Mesothelial cell of epicardium (in vitro differentiated cells): ENCODE measurements at regions not wholly inside any gene's neighbourhood (a gene's known extent, or its start where the extent isn't known, plus 50 kb on each side); places are given as distances from the start of the nearest gene placed in this dataset.

Experiments used
- DNase-seq, 2 experiments: peaks; one replicate each; pipeline ENCODE4 v3.0.0; 2021; ENCODE audit warnings: low spot score in 2 of 2; ENCODE audit not compliant: unreplicated experiment in 2 of 2
- H3K27ac Mint-ChIP-seq: 2 replicates; pipeline ENCODE4 v1.8.0; 2021; ENCODE audit warnings: mixed read lengths
- H3K27me3 Mint-ChIP-seq: 2 replicates; pipeline ENCODE4 v1.8.0; 2021; ENCODE audit warnings: low read depth, mixed read lengths
- H3K36me3 Mint-ChIP-seq: 2 replicates; pipeline ENCODE4 v1.8.0; 2021; ENCODE audit warnings: mixed read lengths
- H3K4me1 Mint-ChIP-seq: 2 replicates; pipeline ENCODE4 v1.8.0; 2021; ENCODE audit warnings: mixed read lengths
- H3K4me3 Mint-ChIP-seq: 2 replicates; pipeline ENCODE4 v1.8.0; 2021; ENCODE audit warnings: mild to moderate bottlenecking, moderate library complexity, mixed read lengths
- H3K9me3 Mint-ChIP-seq: 2 replicates; pipeline ENCODE4 v1.8.0; 2021; ENCODE audit warnings: mixed read lengths
- CTCF ChIP-seq: fragments of 200-600 bp; sonication (generic); IDR thresholded peaks from one replicate; pipeline ENCODE4 v1.5.0; 2021; ENCODE audit warnings: antibody characterized with exemption; ENCODE audit not compliant: unreplicated experiment

DNA sequence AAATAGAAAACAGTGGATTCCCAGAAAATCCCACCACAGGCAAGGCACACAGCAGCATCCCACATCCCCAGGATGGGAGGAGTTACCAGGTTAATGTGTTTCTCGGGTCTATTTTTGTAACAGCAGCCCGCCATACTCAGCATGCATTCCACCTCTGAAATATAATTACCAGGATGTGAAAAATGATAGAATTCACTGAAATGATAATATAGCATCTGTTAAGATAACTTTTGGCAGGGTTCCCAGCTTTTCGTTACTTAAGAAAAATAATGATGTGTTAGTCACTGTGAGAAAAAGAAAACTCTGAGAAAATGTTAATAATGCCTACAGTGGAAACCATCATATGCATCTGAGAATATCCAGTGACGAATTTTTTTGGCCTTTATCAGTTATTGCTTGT is 87.1 kb downstream of the VCX2 start:
- H3K4me1 Mint-ChIP-seq: peaks cover 33% of the 10 kb centered on the region
- no peak overlapping the region for H3K4me3 Mint-ChIP-seq
- H3K36me3 Mint-ChIP-seq: no peaks in the 10 kb centered on the region
- no peak for TF ChIP-seq CTCF
- DNase-seq: no peak
- peaks cover 4% of the 10 kb centered on the region for H3K9me3 Mint-ChIP-seq
- H3K27ac Mint-ChIP-seq: peak overlapping the region; percentile 82
- peaks cover 4% of the 10 kb centered on the region for H3K27me3 Mint-ChIP-seq

- H3K4me1 Mint-ChIP-seq: peaks cover 33% of the 10 kb centered on the region
- no peak for DNase-seq
- TF ChIP-seq CTCF: no peak
- no peak overlapping the region for H3K4me3 Mint-ChIP-seq
- peaks cover 4% of the 10 kb centered on the region for H3K9me3 Mint-ChIP-seq
- peaks cover 4% of the 10 kb centered on the region for H3K27me3 Mint-ChIP-seq
- H3K27ac Mint-ChIP-seq: peak overlapping the region; percentile 82
- H3K36me3 Mint-ChIP-seq: no peaks in the 10 kb centered on the region
Observed at GRCh38 chrX:8083286-8083685, 87.8 kb downstream of the VCX2 start.

- DNase-seq: no peak
- H3K9me3 Mint-ChIP-seq: no peaks in the 10 kb centered on the region
- no peak overlapping the region for H3K27ac Mint-ChIP-seq
- TF ChIP-seq CTCF: no peak
- peaks cover 13% of the 10 kb centered on the region for H3K4me1 Mint-ChIP-seq
- peaks cover 5% of the 10 kb centered on the region for H3K27me3 Mint-ChIP-seq
- H3K36me3 Mint-ChIP-seq: no peaks in the 10 kb centered on the region
- no peak overlapping the region for H3K4me3 Mint-ChIP-seq
Observed at GRCh38 chrX:8075636-8076035, 95.4 kb downstream of the VCX2 start.

GRCh38 chrX:8067754-8068462 is 103.2 kb downstream of the VCX2 start:
- no peak overlapping the region for H3K4me3 Mint-ChIP-seq
- no peaks in the 10 kb centered on the region for H3K36me3 Mint-ChIP-seq
- TF ChIP-seq CTCF: no peak
- no peaks in the 10 kb centered on the region for H3K27me3 Mint-ChIP-seq
- H3K9me3 Mint-ChIP-seq: peaks cover 4% of the 10 kb centered on the region
- peaks cover 53% of the 10 kb centered on the region for H3K4me1 Mint-ChIP-seq
- no peak for DNase-seq
- H3K27ac Mint-ChIP-seq: peak overlapping the region; percentile 75

GRCh38 chrX:8052909-8053308 is 118.2 kb downstream of the VCX2 start:
- Mint-ChIP-seq H3K27me3 (no peaks in the 10 kb centered on the region), H3K27ac (peak overlapping the region; percentile 37), H3K4me1 (peaks cover 32% of the 10 kb centered on the region), H3K36me3 (no peaks in the 10 kb centered on the region), H3K9me3 (no peaks in the 10 kb centered on the region), H3K4me3 (no peak overlapping the region)
- no peak for TF ChIP-seq CTCF
- no peak for DNase-seq
